ENCODE measurements at regions not wholly inside any gene's neighbourhood (a gene's known extent, or its start where the extent isn't known, plus 50 kb on each side); places are given as distances from the start of the nearest gene placed in this dataset.
"Not testable (repeated sequence)": the region's sequence is repeated elsewhere in the genome, so short reads cannot be mapped to it uniquely, and the experiment has no call there.

DNA sequence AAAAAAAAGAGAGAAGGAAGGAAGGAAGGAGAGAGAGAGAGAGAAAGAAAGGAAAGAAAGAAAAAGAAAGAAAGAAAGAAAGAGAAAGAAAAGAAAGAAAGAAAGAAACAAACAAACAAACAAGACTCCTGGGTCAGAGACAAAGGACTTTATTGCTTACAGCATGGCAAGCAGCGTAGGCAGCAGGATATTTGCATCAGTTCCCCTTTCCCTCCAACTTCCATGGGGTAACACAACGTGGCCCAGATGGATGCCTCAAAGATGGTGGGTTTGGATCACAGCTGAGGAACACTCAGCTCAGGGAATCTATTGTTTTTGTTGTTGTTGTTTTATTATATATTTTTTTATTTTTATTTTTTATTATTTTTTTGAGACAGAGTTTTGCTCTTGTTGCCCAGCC is 128.5 kb upstream of the VKORC1L1 start:
- no peak for DNase-seq (ENCODE audit: low spot score)

DNA sequence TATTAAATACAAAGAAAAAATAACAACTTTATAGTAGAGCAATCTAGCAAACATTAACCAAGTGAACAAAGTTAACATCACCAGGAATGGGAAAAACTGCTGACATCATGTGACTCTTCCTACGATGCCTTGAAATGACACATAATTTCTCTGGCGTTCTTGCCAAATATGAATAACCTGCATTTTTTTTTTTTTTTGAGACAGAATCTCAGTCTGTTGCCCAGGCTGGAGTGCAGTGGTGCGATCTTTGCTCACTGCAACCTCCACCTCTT is 126.5 kb upstream of the VKORC1L1 start:
- peak; percentile 63 for DNase-seq (ENCODE audit: low spot score)

DNA sequence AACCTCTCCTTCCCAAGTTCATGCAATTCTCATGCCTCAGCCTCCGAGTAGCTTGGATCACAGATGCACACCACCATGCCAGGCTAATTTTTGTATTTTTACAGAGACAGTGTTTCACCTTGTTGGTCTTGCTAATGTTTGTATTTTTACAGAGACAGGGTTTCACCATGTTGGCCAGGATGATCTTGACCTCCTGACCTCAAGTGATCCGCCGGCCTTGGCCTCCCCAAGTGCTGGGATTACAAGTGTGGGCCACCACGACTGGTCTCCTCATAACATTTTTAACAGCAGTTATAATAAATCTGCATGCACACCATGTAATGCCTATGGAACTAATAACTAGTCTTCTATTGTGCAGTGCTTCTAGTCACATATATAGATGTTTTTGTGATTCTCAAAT is 123.8 kb upstream of the VKORC1L1 start:
- DNase-seq (ENCODE audit: low spot score): no peak

DNA sequence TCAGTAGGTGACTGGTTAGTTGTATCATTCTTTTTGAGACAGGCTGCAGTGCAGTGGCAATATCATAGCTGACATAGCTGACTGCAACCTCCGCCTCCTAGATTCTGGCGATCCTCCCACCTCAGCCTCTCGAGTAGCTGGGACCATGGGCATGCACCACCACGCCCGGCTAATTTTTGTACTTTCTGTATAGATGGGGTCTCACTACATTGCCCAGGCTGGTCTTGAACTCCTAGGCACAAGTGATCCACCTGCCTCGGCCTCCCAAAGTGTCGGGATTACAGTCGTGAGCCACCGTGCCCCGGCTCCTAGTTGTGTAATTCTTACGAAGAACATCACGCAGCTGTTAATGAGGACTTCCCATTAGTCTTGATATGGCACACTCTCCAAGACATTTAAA is 123.4 kb upstream of the VKORC1L1 start:
- no peak for DNase-seq (ENCODE audit: low spot score)

DNA sequence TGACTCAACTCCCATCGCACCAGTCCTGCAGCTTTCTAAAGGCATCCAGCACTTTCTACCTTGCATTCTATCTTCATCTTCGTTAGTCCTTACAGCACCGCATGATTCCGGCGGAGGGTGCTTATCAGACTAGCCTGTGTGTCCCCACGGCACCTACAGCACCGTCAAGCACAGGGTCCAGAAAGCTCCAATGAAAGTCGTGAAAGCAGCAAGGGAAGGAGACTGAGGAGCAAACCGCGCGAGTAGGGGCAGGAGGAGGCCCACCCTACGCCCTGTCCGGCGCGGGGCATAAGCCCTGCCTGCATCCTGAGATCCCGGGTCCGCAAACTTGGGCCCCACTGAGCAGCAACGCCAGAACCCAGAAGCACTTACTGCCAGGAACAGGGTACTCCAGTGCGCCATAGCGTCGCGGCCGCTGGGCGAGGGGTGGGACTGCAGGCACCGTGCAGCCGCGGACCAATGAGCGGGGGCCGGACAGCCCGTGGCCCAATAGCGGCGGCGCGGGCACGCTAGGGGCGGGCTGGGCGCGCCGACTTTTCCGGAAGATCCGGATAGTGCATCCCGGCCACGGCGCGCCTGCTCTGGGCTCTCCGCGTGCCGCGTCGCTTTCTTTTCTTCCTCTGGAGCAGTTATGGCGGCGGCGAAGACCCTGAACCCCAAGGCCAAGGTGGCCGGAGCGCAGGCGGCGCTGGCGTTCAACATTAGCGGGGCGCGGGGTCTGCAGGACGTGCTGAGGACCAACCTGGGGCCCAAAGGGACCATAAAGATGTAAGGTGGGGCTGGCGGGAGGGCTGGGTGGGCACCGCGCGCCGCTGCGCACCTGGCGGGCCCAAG is 122.1 kb upstream of the VKORC1L1 start:
- peak; percentile 92 for DNase-seq (ENCODE audit: low spot score)

DNA sequence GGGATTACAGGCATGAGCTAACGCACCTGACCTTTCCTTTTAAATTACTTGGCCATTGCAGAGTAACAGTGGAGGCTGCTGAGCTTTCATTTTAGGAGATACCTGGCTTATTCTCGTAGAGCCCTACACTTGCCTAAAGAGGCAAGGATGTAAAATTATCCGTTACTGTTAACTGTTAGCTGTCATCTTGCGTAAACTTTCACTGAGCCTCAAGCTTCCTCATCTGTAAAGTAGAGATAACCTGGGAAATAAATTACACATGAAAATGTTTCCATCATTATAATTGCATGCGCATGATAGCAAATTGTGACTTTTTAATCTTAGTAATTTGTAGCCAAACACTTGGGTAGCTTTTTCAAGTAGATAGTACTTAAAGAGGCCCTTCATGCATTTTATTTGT is 118.8 kb upstream of the VKORC1L1 start:
- not testable (repeated sequence) for DNase-seq (ENCODE audit: low spot score)

DNA sequence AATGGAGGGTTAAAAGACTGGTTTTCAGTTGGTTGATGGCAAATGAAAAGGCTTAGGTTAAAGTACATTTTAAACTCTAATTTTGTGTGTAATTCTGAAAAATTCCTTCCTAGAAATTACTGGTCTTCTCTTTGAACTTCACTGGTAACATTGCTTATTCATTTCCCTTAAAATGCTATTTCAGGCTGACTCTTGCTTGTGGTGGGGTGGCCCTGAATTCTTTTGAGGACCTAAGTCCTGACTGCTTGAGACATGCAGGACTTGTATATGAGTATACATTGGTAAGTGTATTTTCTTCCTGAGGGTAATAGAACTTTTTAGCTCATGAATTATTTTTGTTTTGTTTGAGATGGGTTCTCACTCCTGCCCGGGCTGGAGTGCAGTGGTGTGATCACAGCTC is 113.9 kb upstream of the VKORC1L1 start:
- not testable (repeated sequence) for DNase-seq (ENCODE audit: low spot score)

DNA sequence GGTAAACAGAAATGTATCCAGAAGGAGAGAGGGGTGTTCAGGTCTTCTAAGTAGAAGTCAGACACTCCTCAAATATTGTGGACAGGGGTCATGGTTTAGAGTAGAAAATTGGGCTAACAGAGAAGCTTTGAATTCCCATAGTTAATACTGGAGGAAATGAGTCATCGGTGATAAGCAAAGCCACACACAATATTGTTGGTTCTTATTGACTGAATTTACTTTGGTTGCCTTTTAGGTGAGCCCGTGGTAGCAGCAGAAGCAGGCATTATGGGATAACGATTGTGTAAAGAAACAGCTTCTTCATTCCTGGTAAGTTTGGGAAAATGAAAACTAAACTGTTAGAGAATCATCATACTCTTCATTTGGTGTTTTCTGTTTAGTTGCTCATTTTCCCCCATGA is 110.2 kb upstream of the VKORC1L1 start:
- DNase-seq (ENCODE audit: low spot score): not testable (repeated sequence)

DNA sequence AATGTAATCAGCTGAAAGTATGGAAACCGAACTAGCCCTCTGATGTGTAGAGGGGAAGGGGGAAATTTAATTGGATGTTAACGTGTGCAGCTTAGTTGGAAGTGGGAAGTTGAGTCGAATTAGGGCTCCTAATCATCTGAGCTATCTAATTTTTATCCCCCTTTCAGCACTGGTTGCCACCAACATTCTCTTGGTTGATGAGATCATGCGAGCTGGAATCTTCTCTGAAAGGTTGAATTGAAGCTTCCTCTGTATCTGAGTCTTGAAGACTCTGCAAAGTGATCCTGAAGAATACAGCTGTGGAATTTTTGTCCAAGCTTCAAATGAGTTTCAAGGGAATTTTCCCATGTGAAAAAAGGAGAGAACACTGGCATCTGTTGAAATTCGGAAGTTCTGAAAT is 109.8 kb upstream of the VKORC1L1 start:
- DNase-seq (ENCODE audit: low spot score): not testable (repeated sequence)

DNA sequence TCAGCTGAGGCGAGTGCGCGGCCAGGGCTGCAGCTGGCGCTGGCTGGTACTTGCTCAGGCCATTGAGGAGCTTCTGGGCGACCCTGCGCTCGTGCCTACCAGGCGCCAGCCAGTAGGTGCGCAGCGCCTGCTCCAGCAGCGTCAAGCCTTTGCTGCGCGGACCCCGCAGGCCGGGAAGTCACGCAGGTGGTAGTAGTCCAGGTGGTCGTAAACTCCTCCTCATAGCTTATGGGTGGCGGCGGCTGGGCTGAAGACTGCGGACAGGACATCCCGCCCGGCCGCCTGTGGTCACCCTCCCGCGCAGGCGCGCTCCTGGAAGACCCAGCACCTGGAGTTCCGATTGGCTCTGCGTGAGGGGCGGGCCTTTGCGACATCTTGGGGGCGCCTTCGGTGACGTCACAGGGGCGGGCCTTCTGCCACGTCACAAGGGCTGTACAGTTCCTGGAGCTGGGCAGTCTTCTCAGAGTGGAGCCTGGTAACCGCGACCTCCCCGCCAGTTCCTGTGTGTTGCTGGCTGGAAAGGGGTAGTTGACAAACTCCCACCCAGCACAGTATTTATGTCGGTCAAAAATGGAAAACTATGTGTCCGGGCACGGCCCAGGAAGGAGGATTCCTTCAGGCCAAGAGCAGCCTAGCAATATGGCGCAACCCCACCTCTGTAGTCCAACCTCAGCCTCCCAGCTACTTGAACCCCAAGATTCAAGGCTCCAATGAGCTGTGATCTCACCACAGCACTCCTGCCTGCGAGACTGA is 102.2 kb upstream of the VKORC1L1 start:
- peak; percentile 92 for DNase-seq (ENCODE audit: low spot score)

DNA sequence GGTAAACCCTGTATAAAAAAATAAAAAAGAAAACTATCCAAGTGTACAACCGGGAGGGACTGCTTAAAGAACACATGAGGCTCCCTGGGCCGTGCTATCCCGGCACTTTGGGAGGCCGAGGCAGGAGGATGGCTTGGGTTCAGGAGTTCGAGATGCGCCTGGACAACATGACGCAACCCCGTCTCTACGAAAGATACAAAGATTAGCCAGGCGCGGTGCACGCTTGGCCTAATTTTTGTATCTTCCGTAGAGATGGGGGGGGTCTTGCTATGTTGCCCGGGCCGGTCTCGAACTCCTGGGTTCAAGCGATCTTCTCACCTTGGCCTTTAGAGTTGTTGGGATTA is 101.7 kb upstream of the VKORC1L1 start:
- not testable (repeated sequence) for DNase-seq (ENCODE audit: low spot score)

DNA sequence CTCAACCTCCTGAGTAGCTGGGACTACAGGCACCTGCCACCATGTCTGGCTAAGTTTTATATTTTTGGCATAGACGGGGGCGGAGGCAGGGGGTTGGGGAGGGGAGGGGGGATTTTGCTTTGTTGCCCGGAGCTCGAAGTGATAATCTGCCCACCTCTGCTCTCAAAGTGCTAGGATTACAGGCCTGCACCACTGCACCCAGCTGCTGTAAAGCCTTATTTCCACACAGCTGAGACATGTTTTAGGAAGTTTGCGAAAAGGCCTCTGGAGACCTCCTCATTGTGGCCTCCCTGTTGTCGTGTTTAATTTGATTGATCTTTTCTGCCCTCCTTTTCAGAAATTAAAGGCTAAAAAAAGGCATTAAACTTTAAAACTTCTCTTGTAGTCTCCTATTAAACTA is 96.2 kb upstream of the VKORC1L1 start:
- DNase-seq (ENCODE audit: low spot score): not testable (repeated sequence)

DNA sequence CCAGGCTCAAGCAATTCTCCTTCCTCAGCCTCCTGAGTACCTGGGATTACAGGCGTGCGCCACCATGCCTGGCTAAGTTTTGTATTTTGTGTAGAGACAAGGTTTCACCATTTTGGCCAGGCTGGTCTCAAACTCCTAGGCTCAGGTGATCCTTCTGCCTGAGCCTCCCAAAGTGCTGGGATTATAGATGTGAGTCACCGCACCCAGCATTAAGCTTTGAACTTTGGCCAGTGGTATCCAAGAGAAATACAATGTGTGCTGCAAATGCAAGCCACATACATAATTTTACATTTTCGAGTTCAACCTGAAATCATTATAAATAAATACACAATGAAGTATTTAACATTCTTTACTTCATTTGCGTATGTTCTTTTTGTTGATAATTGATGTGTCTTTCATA is 82.9 kb upstream of the VKORC1L1 start:
- DNase-seq (ENCODE audit: low spot score): not testable (repeated sequence)

DNA sequence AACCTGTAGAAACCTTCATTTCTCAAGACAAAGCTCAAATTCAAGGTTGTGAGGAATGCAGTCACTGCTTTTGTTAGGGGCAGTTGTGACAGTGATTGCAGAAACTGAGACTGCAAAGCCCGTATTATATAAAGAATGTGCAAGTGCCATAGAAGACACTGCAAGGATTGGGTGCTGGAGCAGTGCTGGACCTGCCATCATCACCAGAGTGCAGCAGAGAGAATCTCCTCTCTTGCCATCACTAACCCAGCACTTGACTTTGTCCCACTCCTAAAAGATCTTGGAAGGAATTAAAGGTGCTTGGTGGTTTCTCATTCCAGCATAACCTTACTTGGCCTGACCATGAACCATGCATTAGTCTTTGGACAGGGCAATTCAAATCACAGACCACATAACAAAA is 81.1 kb upstream of the VKORC1L1 start:
- DNase-seq (ENCODE audit: low spot score): not testable (repeated sequence)

DNA sequence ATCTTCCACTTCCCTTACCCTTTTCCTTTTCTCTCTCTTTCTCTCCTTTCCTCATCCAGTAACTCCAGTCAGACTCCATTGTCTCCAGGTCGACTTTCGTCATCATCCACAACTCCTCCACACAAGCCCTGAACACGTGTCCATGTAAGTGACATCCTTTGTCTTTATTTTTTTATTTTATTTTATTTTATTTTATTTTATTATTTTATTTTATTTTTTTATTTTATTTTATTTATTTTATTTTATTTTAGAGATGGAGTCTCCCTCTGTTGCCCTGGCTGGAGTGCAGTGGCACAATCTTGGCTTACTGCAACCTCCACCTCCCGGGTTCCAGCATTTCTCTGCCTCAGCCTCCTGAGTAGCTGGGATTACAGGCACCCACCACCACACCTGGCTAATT is 80.1 kb upstream of the VKORC1L1 start:
- not testable (repeated sequence) for DNase-seq (ENCODE audit: low spot score)

DNA sequence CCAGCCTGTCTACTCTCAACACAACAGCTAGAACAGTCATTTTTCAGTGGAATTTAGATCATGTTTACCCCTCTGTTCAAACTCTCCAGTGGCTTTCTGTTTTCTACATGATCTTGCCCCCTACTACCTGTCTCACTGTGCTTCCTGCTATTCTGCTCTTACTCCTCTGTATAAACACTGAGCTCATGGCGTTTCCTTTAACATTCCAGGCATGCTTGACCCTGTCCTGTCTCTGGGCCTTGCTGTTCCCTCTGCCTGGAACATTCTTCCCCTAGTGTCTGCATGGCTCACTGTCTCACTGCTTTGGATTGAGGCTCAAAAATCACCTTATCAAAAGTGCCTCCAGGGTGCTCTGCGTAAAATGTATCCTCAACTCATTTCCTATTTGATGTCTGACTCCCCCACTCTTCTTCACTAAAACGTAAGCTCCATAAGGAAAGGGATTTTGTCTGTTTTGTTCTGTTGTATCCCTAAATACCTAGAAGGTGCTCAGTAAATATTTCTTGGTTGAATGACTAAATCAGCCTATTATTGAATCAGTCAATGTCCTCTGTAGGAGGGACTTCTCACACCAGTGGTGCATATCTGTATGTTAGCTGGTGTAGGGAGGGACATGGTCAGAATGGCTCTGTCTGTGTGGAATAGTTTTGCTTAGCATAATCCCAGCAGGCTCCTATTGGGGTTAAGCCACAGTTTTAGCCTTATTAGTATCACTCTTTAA is 78.0 kb upstream of the VKORC1L1 start:
- peak; percentile 77 for DNase-seq (ENCODE audit: low spot score)

DNA sequence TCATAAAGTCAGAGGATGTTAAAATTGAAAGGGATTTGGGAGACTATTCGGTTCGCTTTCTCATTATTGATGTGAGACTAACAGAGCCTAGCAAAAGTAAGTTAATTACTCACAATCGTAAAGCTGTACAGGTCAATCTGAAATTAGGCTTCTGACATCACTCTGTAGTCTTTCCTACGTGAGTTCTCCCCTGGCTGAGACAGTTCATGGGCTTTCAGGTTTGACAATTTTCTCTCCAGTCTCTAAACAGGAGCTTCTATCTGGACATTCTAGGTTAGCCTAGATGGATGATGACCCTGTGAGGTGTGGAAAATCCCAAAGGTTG is 77.5 kb upstream of the VKORC1L1 start:
- DNase-seq (ENCODE audit: low spot score): not testable (repeated sequence)

DNA sequence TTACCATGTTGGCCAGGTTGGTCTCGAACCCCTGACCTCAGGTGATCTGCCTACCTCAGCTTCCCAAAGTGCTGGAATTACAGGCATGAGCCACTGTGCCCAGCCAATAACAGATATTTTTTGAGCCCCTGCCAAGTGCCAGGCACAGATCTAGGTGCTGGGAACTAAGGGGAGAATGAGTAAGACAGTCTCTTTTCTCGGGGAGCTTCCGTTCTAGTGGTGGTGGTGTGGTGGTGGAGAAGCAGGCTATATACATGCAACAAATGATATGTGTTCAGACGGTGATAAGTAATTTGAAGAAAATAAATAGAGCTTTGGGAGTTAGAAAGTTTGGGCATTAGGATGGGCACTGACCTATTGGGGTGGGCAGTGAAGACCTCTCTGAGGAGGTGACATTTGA is 76.7 kb upstream of the VKORC1L1 start:
- no peak for DNase-seq (ENCODE audit: low spot score)

DNA sequence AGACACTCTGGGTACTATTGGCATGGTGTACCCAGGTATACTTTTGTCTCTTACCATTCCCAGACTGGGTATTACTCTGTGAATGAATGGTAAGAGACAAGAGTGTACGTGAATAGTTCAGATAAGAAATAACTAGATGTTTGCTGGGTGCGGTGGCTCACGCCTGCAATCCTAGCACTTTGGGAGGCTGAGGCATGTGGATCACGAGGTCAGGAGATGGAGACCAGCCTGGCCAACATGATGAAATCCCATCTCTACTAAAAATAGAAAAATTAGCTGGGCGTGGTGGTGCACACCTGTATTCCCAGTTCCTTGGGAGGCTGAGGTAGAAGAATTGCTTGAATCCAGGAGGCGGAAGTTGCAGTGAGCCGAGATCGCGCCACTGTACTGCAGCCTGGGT is 75.8 kb upstream of the VKORC1L1 start:
- DNase-seq (ENCODE audit: low spot score): not testable (repeated sequence)

DNA sequence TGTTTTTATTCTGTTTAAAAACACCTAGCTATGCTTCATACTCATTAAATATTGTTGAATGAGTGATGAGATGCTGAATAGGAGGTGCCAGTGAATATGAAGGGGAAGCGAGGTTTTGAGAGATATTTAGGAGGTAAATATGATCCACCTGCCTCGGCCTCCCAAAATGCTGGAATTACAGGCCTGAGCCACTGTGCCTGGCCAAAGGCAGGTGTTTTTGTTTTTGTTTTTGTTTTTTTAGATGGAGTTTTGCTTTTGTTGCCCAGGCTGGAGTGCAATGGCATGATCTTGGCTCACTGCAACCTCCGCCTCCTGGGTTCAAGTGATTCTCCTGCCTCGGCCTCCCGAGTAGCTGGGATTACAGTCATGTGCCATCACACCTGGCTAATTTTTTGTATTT is 75.3 kb upstream of the VKORC1L1 start:
- DNase-seq (ENCODE audit: low spot score): not testable (repeated sequence)

DNA sequence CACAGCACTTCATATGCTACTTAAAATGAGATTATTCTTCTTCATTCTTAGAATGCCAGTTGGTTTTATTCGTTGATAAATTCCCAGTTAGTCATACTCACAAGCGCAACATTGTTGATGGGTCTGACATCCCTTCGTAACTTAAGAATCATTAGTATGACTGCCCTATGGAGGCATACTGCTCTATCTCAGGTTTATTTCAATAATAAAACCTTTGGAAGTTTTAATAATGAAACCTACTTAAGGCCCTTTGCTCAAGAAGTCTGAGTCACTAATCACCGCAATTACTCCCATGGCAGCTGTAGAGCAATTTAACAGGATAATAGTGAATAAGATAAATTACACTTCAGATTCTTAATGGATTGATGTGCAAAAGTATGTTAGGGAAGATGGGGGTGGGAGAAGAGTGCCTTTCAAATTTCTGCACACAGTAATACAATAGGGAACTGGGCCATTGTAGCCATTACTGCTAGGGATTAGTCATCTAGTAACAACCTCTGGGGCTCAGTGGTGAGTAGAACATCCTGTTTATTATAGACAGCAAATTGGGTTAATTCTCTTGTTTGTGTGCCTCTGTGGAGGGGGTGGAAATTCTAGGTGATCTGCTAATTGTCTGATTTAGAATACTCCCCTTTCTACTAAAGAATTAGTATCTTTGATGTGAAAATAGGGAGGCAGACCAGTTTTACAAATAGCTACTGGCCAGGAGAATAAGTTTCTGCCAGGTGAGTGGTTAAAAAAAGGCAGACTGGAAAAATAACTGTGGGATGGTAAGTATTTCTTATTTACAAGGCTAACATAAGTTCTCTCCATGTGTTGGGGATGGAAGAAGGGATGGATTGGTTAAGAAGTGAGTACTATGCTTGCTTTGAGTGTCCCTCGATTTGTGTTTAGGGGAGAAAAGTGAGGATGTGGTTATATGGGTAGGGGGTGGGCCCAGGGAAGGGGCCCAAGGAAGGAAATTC is 74.5 kb upstream of the VKORC1L1 start:
- DNase-seq (ENCODE audit: low spot score): peak; percentile 56

DNA sequence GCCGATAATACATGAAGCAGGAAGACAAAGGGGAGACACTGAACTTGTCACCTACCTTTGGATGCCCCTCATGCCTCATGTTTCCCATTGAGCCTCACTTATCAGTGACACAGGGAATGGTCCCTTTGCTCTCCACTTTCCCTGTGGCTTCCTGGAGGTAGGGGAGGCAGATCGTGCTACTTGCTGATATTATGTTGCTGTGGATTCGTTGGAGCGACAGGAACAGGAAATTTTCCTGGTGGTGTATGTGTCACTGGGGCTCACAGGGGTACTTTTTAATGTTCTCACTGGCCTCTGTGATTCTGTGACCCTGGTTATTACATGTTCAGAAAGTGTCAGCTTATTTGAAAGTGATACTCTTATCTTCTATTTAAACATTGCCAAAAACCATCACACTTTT is 72.7 kb upstream of the VKORC1L1 start:
- not testable (repeated sequence) for DNase-seq (ENCODE audit: low spot score)

Measured in kidney tubule cell (primary cell).